ENCODE measurements at regions not wholly inside any gene's neighbourhood (a gene's known extent, or its start where the extent isn't known, plus 50 kb on each side); places are given as distances from the start of the nearest gene placed in this dataset.

DNA sequence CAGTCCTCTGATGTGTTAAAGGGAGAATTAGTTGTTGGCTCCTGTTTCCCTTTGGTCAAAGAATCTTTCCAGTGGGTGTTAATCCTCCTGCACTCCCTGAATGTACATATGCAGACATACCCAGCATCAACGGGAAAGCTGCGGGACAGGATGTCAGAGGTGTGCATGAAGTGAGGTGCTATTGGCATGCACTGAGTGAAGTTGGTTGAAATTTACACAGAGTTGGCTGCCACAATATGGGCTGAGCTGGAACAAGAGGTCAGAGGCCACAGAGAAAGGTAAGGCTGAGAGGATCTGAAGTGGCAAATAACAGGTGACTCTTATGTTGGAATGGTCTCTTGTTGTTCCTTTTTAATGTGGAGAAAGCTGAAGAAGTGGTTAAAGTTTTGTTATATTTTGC is 82.7 kb upstream of the AKIRIN2 start:
- intact Hi-C loops (cut with DNase I), result no loop called here
- 75 to 77% methylated on average over 2 of the region's 2 CpGs for WGBS, 2 donors
- Histone ChIP-seq H3K4me1 (peaks cover 0 to 10% (median 0%) of the 10 kb centered on the region in 9 donors), H3K4me3 (no peak overlapping the region), H3K27me3 (no peaks in the 10 kb centered on the region), H3K9me3 (peaks cover 0 to 5% (median 0%) of the 10 kb centered on the region in 11 donors), H3K36me3 (no peaks in the 10 kb centered on the region), H3K27ac (no peak overlapping the region)
- TF ChIP-seq, protein P1, sequence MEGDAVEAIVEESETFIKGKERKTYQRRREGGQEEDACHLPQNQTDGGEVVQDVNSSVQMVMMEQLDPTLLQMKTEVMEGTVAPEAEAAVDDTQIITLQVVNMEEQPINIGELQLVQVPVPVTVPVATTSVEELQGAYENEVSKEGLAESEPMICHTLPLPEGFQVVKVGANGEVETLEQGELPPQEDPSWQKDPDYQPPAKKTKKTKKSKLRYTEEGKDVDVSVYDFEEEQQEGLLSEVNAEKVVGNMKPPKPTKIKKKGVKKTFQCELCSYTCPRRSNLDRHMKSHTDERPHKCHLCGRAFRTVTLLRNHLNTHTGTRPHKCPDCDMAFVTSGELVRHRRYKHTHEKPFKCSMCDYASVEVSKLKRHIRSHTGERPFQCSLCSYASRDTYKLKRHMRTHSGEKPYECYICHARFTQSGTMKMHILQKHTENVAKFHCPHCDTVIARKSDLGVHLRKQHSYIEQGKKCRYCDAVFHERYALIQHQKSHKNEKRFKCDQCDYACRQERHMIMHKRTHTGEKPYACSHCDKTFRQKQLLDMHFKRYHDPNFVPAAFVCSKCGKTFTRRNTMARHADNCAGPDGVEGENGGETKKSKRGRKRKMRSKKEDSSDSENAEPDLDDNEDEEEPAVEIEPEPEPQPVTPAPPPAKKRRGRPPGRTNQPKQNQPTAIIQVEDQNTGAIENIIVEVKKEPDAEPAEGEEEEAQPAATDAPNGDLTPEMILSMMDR (IDR thresholded peaks at IDR 0.05), result no peak
- ATAC-seq (no peak), DNase-seq (no peak)

DNA sequence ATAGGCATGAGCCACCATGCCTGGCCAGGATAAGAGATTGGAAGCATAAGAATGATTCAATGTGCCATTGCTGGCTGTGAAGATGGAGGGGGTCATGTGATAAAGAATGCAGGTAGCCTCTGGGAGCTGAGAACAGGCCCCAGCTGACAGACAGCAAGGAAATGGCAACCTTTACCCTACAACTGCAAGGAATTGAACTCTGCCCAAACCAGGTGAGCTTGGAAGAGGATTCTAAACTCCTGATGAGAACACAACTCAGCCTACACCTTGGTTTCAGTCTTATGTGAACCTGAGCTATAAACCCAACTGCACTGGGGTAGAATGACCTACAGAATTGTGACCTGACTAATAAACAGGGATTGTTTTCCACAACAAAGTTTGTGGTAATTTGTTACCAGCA is 82.0 kb upstream of the AKIRIN2 start:
- intact Hi-C loops (cut with DNase I), result no loop called here
- peaks cover 0 to 4% (median 0%) of the 10 kb centered on the region in 9 donors for H3K4me1 ChIP-seq
- TF ChIP-seq, protein P1 (IDR thresholded peaks at IDR 0.05), result no peak
- no peak overlapping the region for H3K27ac ChIP-seq
- peaks cover 0 to 5% (median 0%) of the 10 kb centered on the region in 11 donors for H3K9me3 ChIP-seq
- H3K4me3 ChIP-seq, result no peak overlapping the region
- no peaks in the 10 kb centered on the region for H3K27me3 ChIP-seq
- no peaks in the 10 kb centered on the region for H3K36me3 ChIP-seq
- DNase-seq (no peak), ATAC-seq (no peak)

DNA sequence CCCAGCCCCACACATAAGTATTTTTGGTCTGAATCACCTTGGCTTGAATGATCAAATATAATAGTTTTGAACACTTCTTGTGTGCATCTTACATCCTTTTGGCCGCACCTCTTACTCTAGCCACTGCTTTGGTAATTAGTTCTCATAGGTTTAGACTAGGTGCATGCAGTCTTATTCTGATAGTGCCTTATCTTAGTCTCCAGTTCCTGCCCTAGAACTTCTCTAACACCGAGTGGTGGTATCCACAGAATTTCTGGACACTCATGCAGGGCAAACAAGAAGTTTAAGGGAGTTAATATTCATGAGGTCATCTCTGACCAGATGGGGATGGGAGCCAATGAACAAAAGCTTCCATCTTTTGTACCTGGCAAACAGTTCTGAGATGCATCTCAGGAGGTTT is 77.5 kb upstream of the AKIRIN2 start:
- DNase-seq (no peak), ATAC-seq (no peak)
- Histone ChIP-seq H3K36me3 (no peaks in the 10 kb centered on the region), H3K27ac (no peak overlapping the region), H3K27me3 (no peaks in the 10 kb centered on the region), H3K4me3 (no peak overlapping the region), H3K4me1 (no peaks in the 10 kb centered on the region), H3K9me3 (no peaks in the 10 kb centered on the region)
- intact Hi-C loops (cut with DNase I), result no loop called here
- 74 to 80% methylated on average over 2 of the region's 2 CpGs for WGBS, 2 donors
- TF ChIP-seq, protein P1 (IDR thresholded peaks at IDR 0.05), result no peak

DNA sequence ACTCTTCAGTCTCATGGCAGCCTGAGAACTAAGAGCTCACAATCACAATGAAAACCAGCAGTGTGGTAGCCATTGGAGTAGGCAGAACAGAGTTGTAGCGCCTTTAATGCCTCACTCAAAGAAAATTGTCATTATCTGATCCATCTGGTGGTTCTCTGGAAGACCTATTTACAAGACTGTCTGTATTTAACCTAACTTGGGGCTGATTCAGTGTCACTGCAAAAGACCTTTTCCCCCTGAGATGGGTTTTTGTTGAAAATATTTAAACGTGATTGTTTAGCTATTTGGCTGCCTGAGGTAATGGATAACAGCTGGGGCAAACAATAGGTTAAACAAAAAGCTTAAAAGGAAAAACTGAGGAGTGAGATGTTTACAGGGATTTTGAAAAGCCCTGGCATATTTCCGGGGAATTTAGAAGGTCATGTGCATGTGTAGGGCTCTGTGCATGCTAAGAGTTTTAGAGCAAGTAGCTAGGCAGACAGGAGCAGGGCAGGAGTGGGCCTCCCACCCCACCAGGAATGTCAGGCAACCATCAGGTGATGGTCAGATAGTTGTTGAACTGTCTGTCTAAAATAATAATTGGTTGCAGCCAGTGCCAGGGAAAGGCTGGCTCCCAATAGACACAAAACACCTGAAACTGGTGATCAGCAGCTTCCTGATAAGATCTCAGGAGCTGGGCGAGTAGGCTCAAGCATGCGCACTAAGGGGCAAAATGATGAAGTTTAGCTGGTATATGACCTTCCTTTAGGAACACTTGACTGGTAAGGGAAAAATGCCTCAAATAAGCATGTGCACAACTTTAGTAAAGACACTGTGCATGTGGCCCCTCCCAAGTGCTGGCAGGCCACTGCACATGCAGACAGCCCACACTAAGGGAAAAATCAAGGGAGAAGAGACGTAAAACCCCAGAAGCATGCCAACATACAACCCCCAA is 70.8 kb upstream of the AKIRIN2 start:
- no peak overlapping the region for H3K4me3 ChIP-seq
- peaks cover 0 to 10% (median 0%) of the 10 kb centered on the region in 9 donors for H3K4me1 ChIP-seq
- no peaks in the 10 kb centered on the region for H3K36me3 ChIP-seq
- H3K27me3 ChIP-seq, result no peaks in the 10 kb centered on the region
- TF ChIP-seq, protein P1 (IDR thresholded peaks at IDR 0.05), result no peak
- ATAC-seq (no peak), DNase-seq (no peak)
- H3K9me3 ChIP-seq, result no peaks in the 10 kb centered on the region
- intact Hi-C loops (cut with DNase I), result no loop called here
- WGBS, 2 donors, result 62 to 70% methylated on average over 6 of the region's 6 CpGs
- H3K27ac ChIP-seq, result no peak overlapping the region

Data from heart right ventricle (tissue), 16 donors.